ENCODE measurements at regions not wholly inside any gene's neighbourhood (a gene's known extent, or its start where the extent isn't known, plus 50 kb on each side); places are given as distances from the start of the nearest gene placed in this dataset.

DNA sequence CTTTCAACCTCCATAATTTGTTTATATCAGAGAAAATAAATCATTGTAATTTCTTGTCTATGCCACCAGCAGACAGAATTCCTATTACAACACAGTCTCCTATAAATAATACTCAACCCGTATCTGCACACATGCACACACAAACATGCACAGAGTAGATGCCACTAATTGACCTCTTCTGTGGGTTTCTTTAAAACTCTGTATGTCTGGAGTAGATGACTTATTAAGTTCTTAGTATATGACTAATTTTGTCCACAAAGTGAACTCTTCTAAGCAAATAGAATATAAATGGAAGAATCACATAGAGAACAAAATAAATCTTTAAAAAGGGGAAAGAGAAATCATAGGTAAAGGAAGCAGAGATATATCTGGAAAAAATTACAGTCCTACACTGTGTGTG is 452.3 kb downstream of the MTRR start:
- no peak for TF ChIP-seq TAF1 (IDR thresholded peaks at IDR 0.05; ENCODE audit: borderline replicate concordance, insufficient read depth, low read length)
- TF ChIP-seq, protein P1, sequence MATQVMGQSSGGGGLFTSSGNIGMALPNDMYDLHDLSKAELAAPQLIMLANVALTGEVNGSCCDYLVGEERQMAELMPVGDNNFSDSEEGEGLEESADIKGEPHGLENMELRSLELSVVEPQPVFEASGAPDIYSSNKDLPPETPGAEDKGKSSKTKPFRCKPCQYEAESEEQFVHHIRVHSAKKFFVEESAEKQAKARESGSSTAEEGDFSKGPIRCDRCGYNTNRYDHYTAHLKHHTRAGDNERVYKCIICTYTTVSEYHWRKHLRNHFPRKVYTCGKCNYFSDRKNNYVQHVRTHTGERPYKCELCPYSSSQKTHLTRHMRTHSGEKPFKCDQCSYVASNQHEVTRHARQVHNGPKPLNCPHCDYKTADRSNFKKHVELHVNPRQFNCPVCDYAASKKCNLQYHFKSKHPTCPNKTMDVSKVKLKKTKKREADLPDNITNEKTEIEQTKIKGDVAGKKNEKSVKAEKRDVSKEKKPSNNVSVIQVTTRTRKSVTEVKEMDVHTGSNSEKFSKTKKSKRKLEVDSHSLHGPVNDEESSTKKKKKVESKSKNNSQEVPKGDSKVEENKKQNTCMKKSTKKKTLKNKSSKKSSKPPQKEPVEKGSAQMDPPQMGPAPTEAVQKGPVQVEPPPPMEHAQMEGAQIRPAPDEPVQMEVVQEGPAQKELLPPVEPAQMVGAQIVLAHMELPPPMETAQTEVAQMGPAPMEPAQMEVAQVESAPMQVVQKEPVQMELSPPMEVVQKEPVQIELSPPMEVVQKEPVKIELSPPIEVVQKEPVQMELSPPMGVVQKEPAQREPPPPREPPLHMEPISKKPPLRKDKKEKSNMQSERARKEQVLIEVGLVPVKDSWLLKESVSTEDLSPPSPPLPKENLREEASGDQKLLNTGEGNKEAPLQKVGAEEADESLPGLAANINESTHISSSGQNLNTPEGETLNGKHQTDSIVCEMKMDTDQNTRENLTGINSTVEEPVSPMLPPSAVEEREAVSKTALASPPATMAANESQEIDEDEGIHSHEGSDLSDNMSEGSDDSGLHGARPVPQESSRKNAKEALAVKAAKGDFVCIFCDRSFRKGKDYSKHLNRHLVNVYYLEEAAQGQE (IDR thresholded peaks at IDR 0.05; ENCODE audit: insufficient read depth in 1 of 2, low read depth in 2 of 2, low read length in 2 of 2) = no peak
- TF ChIP-seq POLR2AphosphoS5 (IDR thresholded peaks at IDR 0.05; ENCODE audit: low read depth, low read length) = no peak
- no peak for TF ChIP-seq SIN3A (IDR thresholded peaks at IDR 0.05; ENCODE audit: borderline replicate concordance, insufficient read depth, low read length)

Data from PFSK-1 (cell line).